HG02798 (cell line): ENCODE measurements at regions not wholly inside any gene's neighbourhood (a gene's known extent, or its start where the extent isn't known, plus 50 kb on each side); places are given as distances from the start of the nearest gene placed in this dataset.
"Not testable (repeated sequence)": the region's sequence is repeated elsewhere in the genome, so short reads cannot be mapped to it uniquely, and the experiment has no call there.

Experiments
- ATAC-seq: cut with Tn5 transposase; IDR thresholded peaks from one replicate; pipeline ENCODE4 v1.9.1; 2021; ENCODE audit warnings: mild to moderate bottlenecking; ENCODE audit not compliant: unreplicated experiment, poor library complexity

DNA sequence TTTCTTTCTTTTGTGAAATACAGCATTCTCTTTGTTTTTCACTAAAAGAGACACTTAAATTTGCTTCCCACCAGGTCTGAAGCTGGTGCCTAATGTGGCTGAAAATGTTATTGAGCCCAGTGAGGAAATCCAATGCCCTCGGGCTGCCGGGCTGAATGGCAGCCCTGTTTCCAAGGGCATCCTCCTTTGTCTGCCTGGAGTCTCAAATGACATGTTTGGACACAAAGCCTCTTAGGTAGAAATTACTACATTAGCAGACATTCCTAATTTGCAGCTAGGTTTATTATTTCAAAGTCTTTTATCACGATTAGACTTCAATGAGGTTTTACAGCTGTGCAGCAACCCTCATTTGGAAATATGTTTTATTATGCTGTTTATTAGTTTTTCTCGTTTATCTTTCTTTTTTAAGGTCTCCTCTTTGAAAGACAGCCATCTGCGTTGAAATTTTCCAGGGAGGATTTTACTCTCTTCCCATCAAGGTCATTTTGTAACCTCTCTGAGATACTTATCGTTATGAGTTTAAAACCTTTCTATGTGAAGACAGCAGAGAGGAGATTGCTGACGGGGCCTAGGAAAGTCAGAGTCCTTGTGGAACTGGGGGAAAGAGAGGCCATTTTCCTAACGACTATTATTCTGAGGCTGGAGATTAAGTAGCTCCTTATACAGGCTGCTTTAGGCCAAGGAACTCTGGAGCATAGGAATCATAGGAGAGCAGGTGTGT, 59.0 kb upstream of the ZNF532 start:
- no peak for ATAC-seq

GRCh38 chr18:58806826-58807714, 57.6 kb upstream of the ZNF532 start:
- peak; percentile 96 for ATAC-seq

GRCh38 chr18:58807766-58808165, 56.9 kb upstream of the ZNF532 start:
- ATAC-seq, result no peak

- ATAC-seq, result no peak
Measured at GRCh38 chr18:58808349-58808748, 56.3 kb upstream of the ZNF532 start.

- ATAC-seq, result not testable (repeated sequence)
Measured at GRCh38 chr18:58811859-58812258, 52.8 kb upstream of the ZNF532 start.

DNA sequence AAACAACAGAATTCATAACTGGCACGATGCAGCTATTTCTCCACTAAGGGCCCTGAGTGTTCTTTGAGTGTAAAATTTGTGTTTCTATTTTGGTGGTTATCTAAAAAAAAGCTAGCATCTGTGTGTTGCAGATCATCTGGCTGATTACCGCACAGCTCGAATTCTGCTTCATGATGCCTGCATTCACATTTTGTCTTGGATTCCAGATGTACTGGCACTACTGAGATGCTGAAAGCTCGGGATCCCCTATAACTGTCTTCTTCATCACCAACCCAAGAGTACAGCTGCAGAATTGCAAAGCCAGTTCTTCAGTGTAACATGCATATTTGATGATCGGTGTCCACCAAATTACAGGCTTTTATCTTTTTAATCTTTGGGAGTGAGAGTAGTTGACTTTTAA, 51.6 kb upstream of the ZNF532 start:
- ATAC-seq, result no peak

DNA sequence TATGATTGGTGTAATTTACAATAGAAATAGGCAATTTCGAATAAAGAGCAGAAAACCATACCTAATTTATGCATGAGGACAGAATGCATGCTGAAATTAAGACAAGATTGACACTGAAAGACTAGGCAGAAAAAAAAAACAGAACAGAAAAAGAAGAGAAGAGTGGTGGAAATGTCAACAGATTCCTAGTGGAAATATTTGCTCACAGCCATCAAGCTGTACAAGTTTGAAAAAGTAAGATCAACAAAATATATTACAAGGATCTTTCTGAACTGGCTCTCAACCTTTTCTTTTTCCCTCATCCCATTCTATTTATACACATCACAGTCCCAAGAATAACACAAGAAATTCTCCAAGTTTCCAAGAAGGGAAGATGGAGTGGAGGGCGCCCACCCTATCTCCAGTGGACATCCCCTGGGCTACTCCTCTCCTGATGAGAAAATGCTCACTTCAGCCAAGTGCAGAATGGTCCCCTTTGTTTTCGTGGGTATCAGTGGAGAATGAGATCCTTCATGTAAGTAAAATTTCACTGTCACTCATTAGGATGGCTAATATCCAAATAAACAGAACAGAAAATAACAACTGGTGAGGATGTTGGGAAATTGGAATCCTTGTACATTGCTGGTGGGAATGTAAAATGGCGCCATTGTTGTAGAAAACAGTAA, 51.0 kb upstream of the ZNF532 start:
- no peak for ATAC-seq

- ATAC-seq, result no peak
Measured at GRCh38 chr18:58814317-58814716, 50.4 kb upstream of the ZNF532 start.
